Uterus (tissue), 3 donors: ENCODE measurements at regions not wholly inside any gene's neighbourhood (a gene's known extent, or its start where the extent isn't known, plus 50 kb on each side); places are given as distances from the start of the nearest gene placed in this dataset.

Experiments
- DNase-seq, 2 donors: peaks; one replicate each; pipeline ENCODE4 v3.0.0-alpha.2; 2019 to 2020
- H3K27ac ChIP-seq, 2 donors: fragments of 200-600 bp; sonication (generic); 1 replicate in 1 of 2; 2 replicates in 1 of 2; pipeline ENCODE4 v1.5.1; 2016 to 2018
- H3K27me3 ChIP-seq, 2 donors: fragments of 200-600 bp; sonication (generic); one replicate each; pipeline ENCODE4 v1.5.1; 2018 to 2019; ENCODE audit warnings: control low read depth in 1 of 2
- H3K36me3 ChIP-seq, 2 donors: fragments of 200-600 bp; sonication (generic); one replicate each; pipeline ENCODE4 v1.5.1; 2019; ENCODE audit warnings: control low read depth in 1 of 2
- H3K4me1 ChIP-seq, 2 donors: fragments of 200-600 bp; sonication (generic); one replicate each; pipeline ENCODE4 v1.5.1; 2018 to 2019; ENCODE audit warnings: control low read depth in 1 of 2
- H3K4me3 ChIP-seq, 2 donors: fragments of 200-600 bp; sonication (generic); 1 replicate in 1 of 2; 2 replicates in 1 of 2; pipeline ENCODE4 v1.5.1; 2018 to 2019; ENCODE audit warnings: mild to moderate bottlenecking in 1 of 2
- H3K9me3 ChIP-seq, 2 donors: fragments of 200-600 bp; sonication (generic); one replicate each; pipeline ENCODE4 v1.5.1; 2019; ENCODE audit warnings: control low read depth in 1 of 2
- CTCF ChIP-seq, 4 experiments: fragments of 200-600 bp in 2 of 4; fragments of 450-650 bp in 2 of 4; sonication (generic) in 2 of 4; IDR thresholded peaks; one replicate each; pipeline ENCODE4 v1.5.1; 2016 to 2019; ENCODE audit warnings: antibody characterized with exemption in 4 of 4, mild to moderate bottlenecking in 2 of 4, moderate library complexity in 1 of 4
- POLR2A ChIP-seq, 2 donors: fragments of 450-650 bp; IDR thresholded peaks; one replicate each; pipeline ENCODE4 v1.6.1; 2016; ENCODE audit warnings: antibody characterized with exemption in 2 of 2, mild to moderate bottlenecking in 1 of 2, moderate library complexity in 1 of 2
- intact Hi-C: fragments of 100-400 bp; cut with DNase I; formaldehyde crosslinking; loops from one replicate; pipeline ENCODE4 v1.15.1; 2023; ENCODE audit warnings: low total_unique reads
- donor health status: DM: yes; HTN: yes; CAD: no.

GRCh38 chr7:49320083-49320482 is 395.7 kb downstream of the CDC14C start:
- DNase-seq = no peak
- no peaks in the 10 kb centered on the region for H3K27me3 ChIP-seq
- no peaks in the 10 kb centered on the region for H3K4me1 ChIP-seq
- H3K36me3 ChIP-seq = peaks cover 0 to 3% of the 10 kb centered on the region in 2 donors
- no peaks in the 10 kb centered on the region for H3K9me3 ChIP-seq
- H3K4me3 ChIP-seq = no peak overlapping the region
- H3K27ac ChIP-seq = no peak overlapping the region
- intact Hi-C loops = no loop called here
- TF ChIP-seq CTCF (IDR thresholded peaks at IDR 0.05) (no peak), POLR2A (IDR thresholded peaks at IDR 0.05) (no peak)

GRCh38 chr7:49321843-49322242 is 397.5 kb downstream of the CDC14C start:
- TF ChIP-seq CTCF (IDR thresholded peaks at IDR 0.05) = no peak
- no peak for TF ChIP-seq POLR2A (IDR thresholded peaks at IDR 0.05)
- intact Hi-C loops = no loop called here
- no peaks in the 10 kb centered on the region for H3K27me3 ChIP-seq
- H3K4me1 ChIP-seq = no peaks in the 10 kb centered on the region
- H3K27ac ChIP-seq = no peak overlapping the region
- DNase-seq = no peak
- H3K4me3 ChIP-seq = no peak overlapping the region
- H3K9me3 ChIP-seq = no peaks in the 10 kb centered on the region
- H3K36me3 ChIP-seq = peaks cover 0 to 3% of the 10 kb centered on the region in 2 donors

GRCh38 chr7:49322476-49322875 is 398.1 kb downstream of the CDC14C start:
- H3K4me1 ChIP-seq = no peaks in the 10 kb centered on the region
- no peak for DNase-seq
- no peaks in the 10 kb centered on the region for H3K9me3 ChIP-seq
- no peak overlapping the region for H3K27ac ChIP-seq
- no peaks in the 10 kb centered on the region for H3K27me3 ChIP-seq
- intact Hi-C loops = no loop called here
- no peak overlapping the region for H3K4me3 ChIP-seq
- no peak for TF ChIP-seq POLR2A (IDR thresholded peaks at IDR 0.05)
- no peak for TF ChIP-seq CTCF (IDR thresholded peaks at IDR 0.05)
- no peaks in the 10 kb centered on the region for H3K36me3 ChIP-seq

- Histone ChIP-seq H3K27ac (no peak overlapping the region), H3K9me3 (no peaks in the 10 kb centered on the region), H3K4me3 (no peak overlapping the region), H3K36me3 (no peaks in the 10 kb centered on the region), H3K27me3 (no peaks in the 10 kb centered on the region), H3K4me1 (no peaks in the 10 kb centered on the region)
- DNase-seq = no peak
- intact Hi-C loops = no loop called here
- TF ChIP-seq POLR2A (IDR thresholded peaks at IDR 0.05) = no peak
- no peak for TF ChIP-seq CTCF (IDR thresholded peaks at IDR 0.05)
Measured at GRCh38 chr7:49324040-49324439, 399.7 kb downstream of the CDC14C start.

GRCh38 chr7:49324707-49325106 is 400.4 kb downstream of the CDC14C start:
- H3K4me3 ChIP-seq = no peak overlapping the region
- no peak for TF ChIP-seq CTCF (IDR thresholded peaks at IDR 0.05)
- TF ChIP-seq POLR2A (IDR thresholded peaks at IDR 0.05) = no peak
- intact Hi-C loops = no loop called here
- no peaks in the 10 kb centered on the region for H3K27me3 ChIP-seq
- H3K4me1 ChIP-seq = no peaks in the 10 kb centered on the region
- H3K36me3 ChIP-seq = no peaks in the 10 kb centered on the region
- no peak overlapping the region for H3K27ac ChIP-seq
- no peak for DNase-seq
- no peaks in the 10 kb centered on the region for H3K9me3 ChIP-seq
